GM21360 (cell line): ENCODE measurements at regions not wholly inside any gene's neighbourhood (a gene's known extent, or its start where the extent isn't known, plus 50 kb on each side); places are given as distances from the start of the nearest gene placed in this dataset.

Source experiments
- ATAC-seq: cut with Tn5 transposase; IDR thresholded peaks from one replicate; pipeline ENCODE4 v1.9.1; 2021; ENCODE audit warnings: mild to moderate bottlenecking, moderate library complexity; ENCODE audit not compliant: unreplicated experiment

DNA sequence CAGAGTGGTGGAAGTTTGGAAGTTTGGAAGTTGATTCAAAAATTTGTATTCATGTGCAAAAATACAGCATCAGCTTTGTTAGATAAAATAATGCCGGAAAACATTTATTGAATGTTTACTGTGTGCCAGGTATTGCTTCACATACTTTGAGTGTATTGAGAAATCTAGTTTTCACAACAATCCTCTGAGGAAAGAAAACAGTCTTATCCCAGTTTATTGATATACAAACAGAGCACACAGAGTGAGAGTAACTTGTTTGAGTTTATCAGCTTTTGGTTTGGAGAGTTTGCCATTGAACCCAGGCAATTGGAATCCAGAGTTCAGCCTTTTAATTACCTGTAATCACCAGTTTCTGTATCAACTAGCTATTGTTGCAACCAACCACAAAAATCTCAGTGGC lies 127.2 kb upstream of the RPS6KA3 start:
- no peak for ATAC-seq

DNA sequence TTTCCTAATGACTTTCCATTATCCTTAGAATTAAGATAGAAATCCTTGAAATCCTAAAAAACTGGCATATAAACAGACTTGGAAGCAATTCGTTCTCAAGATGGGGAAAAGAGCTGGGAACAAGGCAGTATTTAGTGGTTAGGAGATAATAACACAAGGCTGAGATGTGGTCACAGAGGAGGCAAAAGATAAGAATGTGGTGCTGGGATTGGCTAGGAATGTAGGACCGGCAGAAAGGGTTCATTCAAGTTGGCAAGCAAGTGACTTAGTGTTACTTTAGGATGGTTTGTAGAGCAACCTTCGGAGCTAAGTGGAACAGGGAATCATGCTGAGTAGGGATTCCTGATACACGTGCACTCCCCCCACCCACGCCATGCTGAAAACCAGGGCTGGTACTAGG lies 121.9 kb upstream of the RPS6KA3 start:
- ATAC-seq: no peak

DNA sequence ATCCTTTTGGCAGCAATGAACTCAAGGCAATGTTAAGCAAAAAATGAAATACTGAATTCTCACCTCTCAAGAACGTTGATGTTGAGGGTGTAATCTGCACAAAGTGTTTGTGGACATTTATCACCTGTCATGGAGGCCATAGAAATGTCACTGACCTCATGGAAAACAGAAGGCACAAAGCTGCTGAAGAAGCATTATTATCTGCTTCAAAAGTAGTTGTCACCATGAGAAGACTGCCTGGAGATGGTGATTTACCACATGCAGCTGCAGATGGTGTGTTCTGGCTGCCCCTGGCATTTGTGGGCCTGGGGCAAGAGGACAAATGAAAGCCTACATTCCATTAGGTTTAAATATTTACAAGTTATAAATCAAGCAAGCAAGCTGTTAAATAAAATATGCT lies 116.8 kb upstream of the RPS6KA3 start:
- ATAC-seq: no peak

DNA sequence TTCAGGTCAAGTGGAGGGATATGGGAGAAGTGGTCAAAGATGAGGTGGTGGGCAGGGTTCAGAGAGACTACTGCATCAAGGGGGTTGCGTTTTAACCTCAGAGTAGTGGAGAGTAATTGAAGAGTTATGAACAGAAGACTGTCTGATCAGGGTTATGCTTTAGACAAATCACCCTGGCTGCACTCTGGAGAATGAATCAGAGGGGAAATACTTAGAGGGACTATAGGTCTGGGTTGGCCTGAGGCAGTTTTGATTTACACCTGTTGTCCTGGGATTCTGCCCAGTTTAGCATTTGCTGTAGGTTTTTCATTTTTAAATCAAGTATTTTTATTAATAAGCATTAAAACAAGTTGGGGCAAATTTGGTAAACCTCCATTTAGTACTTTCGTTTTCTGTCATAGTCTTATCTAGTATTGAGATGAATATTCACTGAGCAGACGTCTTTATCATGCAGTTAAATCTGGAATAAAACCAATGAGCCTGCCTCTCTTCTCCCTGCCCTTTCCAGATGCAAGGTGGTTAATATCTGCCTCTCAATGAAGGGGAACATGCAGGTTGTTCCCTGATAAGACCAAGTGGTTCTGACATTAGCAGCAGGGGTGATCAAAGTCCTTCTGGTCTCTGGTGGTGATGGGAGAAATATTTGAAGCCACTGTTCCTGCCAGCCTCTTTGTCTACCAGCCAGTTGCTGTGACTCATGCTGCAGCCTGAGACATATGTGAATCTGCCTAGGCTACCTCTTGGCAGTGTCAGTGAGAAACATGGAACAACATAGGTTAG lies 116.0 kb upstream of the RPS6KA3 start:
- peak; percentile 58 for ATAC-seq

DNA sequence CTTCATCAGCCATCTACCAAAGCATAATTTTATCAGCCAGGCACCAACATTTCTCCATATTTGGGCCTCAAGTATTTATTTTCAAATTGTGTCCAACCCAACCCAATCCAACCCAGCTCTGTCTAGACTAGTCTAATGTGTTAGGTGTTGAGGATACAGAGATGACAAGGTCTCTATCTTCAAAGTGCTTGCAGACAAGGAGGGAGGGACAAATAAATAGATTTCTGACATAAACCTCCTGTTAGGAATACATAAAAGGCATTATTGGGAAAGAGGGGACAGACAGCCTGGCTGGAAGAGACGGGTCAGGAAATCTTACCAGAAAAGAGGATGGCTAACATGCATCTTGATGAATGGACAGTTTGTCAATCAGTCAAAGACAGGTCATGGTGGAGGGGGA lies 115.4 kb upstream of the RPS6KA3 start:
- ATAC-seq: no peak

DNA sequence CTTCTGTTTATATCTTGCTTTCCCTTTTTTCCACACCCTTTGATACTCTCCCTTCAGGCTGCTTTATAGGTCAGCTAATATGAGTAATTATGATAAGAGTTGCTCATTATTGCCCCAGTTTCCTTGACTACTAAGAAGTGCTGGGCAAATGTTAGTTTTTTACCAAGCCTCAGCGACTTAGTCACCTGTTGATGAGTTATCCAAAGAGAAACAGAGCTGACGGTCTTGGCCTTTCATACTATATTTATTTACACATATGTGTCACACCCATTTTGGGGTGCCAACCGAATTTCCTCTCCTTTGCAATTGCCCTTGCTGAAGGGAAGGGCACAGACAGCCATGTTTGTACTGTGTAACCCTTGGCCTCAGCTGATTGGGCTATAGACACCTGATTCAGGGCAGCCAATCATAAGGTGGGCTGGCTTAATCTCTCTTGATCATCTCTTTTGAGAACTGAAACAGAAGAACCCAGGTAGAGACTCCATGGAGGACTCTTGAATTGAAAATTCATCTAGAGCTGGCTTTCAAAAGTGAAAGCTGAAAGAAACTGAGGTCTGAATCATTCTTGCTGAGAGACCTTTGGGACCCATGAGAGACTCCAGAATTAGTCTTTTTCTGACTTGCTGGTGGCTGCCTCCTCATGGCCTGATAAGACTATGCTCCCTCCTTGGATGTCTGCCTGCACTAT lies 111.7 kb upstream of the RPS6KA3 start:
- ATAC-seq: peak; percentile 68

DNA sequence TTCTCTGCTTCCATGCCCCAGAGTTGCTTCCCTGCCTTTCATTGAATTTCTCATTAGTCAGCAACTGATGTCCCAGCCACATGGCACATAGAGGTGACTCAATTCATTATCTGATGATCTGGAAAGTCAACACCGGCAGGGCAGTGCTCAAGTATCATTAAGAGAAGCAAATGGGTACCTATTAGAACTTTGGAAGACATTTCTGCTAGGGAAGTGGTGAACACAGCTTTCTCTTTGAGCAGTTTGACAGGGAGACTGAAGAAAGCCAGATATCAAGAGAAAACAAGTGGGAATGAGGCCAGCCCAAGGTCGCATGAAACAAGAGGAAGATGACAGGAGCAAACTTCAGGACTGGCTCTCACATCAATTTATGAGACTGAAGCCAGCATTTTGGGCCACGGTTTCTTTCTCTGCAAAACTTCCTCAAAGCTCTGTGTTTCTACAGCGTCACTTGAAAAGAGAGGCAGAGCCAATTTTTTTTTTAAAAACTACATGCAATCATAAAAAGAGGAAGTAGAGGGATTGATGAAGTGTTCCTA lies 108.3 kb upstream of the RPS6KA3 start:
- ATAC-seq: no peak

DNA sequence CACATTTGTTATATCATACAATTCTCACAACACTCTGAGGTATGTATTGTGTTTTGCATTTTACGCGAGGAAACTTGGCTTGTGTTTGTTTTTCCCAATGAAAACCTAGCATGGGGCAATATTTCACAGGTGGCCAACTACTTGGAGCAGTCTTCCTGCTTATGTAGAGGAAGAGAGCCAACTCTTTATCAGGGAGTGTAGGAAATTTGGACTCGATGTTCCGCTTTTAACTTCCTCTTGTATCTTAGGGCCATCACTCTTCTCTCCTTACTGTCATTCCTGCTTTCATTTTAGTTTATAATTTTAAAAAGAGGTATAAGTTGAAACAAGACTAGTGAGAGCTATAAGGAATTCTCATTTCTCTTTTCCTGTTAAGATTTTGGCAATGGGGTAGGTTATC lies 107.7 kb upstream of the RPS6KA3 start:
- ATAC-seq: no peak

DNA sequence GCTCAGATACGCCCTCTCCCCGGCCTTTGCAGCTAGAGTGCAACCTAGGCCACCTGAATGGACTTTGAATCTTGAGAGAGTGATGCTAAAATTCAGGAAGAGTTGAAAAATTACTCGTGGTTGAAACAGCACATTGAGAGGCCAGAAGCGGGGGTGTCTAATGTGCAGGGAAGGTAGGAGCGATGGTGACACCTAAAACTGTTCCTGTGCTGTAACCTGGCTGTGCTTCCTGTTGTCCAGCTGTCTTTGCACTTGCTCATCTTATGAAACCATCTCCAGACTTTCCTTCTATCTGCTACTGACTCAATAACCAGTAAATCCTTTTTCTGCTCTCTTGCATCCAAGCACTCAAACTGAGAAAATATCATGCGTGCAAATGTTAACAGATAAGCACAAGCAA lies 106.4 kb upstream of the RPS6KA3 start:
- no peak for ATAC-seq

DNA sequence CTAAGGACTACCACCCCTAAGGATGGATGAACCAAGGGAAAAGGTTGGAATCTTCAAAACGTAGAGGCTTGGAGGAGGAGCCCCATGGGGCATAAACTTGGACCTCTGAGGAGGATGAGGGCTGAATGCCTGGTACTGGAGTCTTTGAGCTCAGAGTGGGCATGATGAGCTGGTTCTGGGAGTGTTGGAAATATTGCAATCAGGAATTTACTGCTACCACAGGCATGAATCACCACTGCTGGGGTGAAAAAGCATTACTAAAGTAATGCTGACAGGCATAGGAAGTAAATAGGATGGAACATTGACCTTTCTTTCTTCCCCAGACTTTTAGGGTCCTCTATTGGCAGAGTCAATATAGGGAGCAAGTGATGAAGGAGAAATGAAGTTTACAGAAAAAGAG lies 105.8 kb upstream of the RPS6KA3 start:
- no peak for ATAC-seq

DNA sequence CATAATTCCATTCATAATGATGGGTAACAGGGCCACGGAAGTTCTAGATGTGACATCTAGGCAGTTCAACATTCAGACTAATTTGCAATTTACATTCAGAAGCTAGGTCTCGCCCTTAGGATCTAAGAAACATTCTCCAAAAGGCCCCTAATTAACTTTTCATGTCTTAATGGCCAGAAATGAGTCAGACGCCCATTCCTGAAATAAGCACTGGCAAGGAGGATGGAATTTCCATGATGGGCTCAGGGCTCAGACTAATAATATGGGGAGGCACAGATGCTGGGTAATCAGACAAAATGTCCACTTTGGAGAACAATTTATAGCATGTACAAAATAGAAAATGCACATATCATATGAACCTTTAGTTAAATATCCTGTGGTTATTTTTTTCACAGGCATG lies 102.8 kb upstream of the RPS6KA3 start:
- no peak for ATAC-seq

DNA sequence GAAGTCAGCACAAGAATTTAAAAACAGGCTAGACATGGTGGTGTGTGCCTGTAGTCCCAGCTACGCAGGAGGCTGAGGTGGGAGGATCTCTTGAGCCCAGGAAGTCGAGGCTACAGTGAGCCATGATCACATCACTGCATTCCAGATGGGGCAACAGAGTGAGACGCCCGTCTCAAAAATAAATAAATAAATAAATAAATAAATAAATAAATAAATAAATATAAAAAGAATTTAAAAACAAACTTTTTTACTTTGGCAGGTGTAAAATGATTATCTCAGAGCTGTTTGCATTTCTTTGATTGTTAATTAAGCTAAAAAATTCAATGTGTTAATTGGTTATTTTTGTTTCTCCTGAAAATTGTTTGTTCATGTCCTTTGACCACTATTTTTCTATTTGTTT lies 97.5 kb upstream of the RPS6KA3 start:
- ATAC-seq: no peak

DNA sequence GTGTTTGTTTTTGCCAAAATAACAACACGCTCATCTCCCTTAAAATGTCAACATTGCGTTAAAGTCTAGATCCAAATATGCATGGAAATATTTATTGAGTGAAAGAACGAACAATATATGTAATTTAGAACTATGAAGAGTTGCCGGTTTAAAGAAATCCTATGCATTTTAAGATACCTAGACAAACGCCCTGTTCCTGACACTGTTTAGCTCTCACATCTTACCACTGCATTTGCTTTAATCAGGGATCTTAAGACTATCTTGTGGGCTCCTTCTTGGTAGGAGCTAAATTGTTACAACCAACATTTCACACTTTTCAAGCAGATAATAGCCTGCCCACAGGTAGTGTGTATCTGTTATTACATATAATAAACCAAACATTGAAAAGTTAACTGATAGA lies 96.6 kb upstream of the RPS6KA3 start:
- no peak for ATAC-seq

DNA sequence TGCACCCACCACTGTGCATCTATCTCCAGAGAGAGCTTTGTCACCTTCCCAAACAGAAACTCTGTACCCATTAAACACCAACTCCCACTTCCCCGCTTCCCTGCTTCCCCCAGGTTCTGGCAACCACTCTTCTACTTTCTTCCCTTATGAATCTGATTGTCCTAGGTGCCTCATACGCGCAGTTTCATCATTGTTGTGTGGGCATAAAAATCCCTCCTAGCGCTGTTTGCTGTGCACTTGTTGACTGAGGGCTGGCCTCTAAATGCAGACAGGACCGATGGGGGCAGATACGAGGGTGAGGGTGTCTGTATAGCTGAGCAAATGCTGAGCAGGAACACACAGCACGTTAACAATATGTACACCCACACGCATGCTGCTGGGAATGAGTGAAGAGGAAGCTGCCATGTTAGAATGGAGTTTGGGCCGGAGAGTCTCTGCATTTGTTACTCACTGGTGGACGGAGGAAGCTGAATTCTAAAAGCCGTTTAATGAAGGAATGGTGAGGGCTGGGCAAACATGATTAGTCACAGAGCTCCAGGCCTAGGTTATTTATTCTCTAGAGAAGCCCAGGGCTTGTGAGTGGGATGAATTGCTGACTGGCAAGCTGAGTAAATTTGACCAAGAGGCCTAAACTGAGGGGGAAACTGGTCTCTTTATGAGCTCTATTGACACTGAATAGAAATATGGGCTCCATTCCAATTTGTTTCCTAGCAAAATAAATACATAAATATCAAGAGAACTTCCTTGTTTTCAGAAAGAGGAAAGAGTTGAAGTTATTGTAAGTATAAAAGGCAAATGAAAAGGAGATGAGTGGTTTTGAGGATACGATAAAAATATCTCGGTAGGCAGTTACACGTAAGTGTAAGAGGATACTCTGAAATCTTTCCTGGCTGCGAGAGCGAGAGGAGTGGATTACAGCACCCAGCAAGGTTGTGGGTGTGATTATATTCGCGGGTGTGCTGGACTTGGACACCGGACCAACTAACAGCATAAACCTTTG lies 95.9 kb upstream of the RPS6KA3 start:
- no peak for ATAC-seq

DNA sequence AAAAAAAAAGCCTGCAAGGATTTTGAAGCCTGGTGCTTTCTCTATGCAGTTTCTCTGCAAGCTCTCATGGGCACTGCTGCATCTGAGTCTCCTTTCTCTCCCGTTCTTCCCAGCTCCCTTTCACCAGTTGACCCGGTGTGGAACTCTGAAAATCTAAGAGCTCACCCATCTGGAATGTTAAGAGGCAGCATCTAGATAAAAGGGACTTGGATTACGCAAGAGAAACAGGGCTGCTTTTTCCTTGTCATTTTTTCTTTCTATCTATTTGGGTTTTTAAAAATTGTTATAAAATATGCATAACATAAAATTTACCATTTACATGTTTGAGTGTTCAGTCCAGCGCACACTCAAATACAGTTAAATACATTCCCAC lies 95.2 kb upstream of the RPS6KA3 start:
- ATAC-seq: no peak

DNA sequence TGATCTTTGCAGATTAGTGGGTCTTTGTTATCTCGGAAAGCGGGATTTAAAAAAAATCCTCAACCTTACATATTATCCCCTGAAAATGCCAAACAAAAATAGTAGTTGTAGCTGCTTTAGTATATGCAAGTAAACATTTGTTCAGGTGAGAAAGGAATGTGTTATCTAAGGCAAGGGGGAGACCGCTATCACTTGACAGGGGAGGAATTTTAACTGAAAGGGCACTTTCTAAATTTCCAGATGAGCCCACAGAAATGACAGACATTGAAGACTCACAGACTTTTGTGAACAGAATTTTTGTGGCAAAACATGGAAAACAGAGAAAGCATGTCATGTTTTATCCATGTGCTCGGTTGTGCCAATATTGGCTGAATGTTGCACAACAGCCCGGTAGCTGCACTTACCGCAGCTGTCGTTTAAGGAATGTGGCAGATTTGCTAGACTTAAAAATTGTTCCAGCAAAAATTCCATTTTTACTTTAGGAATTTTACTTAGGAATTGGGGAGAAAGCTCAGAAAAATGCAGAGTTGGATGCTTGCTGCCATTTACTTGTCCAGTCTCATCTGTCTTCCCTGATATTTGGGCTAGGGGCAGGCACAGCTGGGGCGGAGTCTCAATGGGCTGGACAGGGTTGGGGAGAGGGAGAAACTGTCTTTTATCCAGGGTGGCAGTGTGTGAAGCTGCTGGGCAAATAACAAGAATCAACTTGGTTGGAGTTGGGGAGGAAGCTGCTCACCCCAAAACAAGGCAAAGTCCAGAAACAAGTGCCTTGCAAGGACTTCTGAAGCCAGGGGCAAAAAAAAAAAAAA lies 94.6 kb upstream of the RPS6KA3 start:
- no peak for ATAC-seq

DNA sequence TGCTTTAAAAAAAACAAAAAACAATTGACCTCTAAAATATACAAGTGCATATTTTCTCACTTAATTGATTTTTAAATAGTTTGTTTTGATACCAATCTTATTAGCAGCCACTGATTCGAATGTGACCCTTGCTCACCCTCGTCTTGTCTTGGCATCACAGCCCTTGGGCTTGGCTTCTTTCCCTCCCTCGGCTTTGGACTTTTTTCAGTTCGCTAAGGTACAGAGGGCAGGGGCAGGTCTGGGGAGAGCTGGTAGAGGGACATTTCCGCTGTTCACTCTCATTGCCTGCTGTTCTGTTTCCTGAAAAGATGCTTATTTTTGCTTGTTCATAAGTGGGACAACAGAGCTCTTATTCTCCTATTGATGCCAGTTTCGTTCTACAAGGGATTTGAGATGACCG lies 88.5 kb upstream of the RPS6KA3 start:
- no peak for ATAC-seq

DNA sequence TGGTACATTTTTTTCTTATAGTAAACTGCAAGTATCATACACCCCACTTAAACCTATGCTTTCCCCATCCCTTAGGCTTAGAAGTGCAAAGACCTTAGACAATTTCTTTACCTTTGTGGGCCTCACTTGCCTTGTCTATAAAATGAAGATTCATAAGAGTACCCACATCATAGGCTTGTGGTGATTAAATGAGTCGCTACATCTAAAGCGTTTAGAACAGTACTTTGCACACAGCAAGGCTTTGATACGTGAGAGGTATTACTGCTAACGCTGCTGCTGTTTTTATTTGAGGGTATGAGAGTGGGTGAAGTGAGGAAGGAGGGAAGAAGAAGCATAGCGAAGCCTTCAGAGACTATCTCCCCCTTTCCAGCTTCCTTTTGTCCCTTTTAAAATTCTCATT lies 87.8 kb upstream of the RPS6KA3 start:
- ATAC-seq: no peak

DNA sequence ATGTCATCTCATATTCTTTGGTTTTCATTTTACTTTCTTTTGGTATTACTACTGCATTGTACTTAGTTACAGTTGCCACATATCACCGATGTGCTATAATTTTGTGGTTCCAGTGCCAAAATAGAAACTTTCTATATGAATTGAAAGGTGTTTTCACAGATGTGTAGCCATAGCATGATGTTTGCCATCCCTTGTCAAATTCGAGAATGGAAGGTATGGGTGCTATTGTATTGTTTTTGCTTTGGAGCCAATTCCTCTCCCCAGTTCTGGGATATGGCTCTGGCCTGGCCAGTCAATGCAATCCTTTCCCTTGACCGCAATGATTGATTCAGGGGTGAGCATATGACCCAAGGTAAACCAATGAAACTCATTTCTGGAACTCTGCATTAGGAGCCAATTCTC lies 86.2 kb upstream of the RPS6KA3 start:
- peak; percentile 89 for ATAC-seq

DNA sequence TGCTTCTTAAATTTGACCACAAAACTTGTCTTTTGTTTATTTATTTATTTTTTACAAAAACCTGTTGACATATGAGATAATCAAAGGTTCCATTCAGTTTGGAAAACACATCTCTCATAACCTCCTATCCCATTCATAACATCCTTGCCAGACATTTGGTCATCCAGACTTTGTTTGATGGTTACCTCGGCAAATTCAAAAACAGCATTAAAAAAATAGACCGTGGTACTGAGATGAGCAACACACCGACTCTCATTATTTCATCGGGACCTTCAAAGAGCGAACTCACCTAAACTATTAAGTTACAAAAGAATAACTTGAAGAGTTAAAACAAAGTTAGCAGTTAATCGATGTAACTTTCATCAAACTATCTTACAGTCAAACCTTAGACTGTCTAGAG lies 85.8 kb upstream of the RPS6KA3 start:
- peak; percentile 29 for ATAC-seq
